Parathyroid adenoma (tissue), 2 donors: ENCODE measurements at regions not wholly inside any gene's neighbourhood (a gene's known extent, or its start where the extent isn't known, plus 50 kb on each side); places are given as distances from the start of the nearest gene placed in this dataset.

Experiments
- H2AFZ ChIP-seq: fragments of 300-600 bp; sonication (generic); one replicate; pipeline ENCODE4 v1.7.0; 2017; ENCODE audit warnings: antibody characterized with exemption, mild to moderate bottlenecking
- H3K27ac ChIP-seq: fragments of 300-600 bp; sonication (generic); one replicate; pipeline ENCODE4 v1.7.0; 2017
- H3K27me3 ChIP-seq: fragments of 300-600 bp; sonication (generic); one replicate; pipeline ENCODE4 v1.7.0; 2017; ENCODE audit warnings: low read length; ENCODE audit not compliant: control insufficient read depth, insufficient read depth
- H3K36me3 ChIP-seq: fragments of 300-600 bp; sonication (generic); one replicate; pipeline ENCODE4 v1.7.0; 2017; ENCODE audit warnings: low read length; ENCODE audit not compliant: control insufficient read depth, insufficient read depth
- H3K4me1 ChIP-seq: fragments of 300-600 bp; sonication (generic); one replicate; pipeline ENCODE4 v1.7.0; 2017; ENCODE audit warnings: control low read depth
- H3K4me2 ChIP-seq: fragments of 300-600 bp; sonication (generic); one replicate; pipeline ENCODE4 v1.7.0; 2017; ENCODE audit warnings: low read length
- H3K4me3 ChIP-seq: fragments of 300-600 bp; sonication (generic); one replicate; pipeline ENCODE4 v1.7.0; 2017; ENCODE audit warnings: low read depth, low read length
- H3K79me2 ChIP-seq: fragments of 300-600 bp; sonication (generic); one replicate; pipeline ENCODE4 v1.7.0; 2017; ENCODE audit warnings: control low read depth
- H3K9ac ChIP-seq: fragments of 300-600 bp; sonication (generic); one replicate; pipeline ENCODE4 v1.7.0; 2017; ENCODE audit warnings: mild to moderate bottlenecking
- H3K9me3 ChIP-seq: fragments of 300-600 bp; sonication (generic); one replicate; pipeline ENCODE4 v1.7.0; 2017; ENCODE audit warnings: low read length; ENCODE audit not compliant: control insufficient read depth
- CTCF ChIP-seq: fragments of 300-600 bp; sonication (generic); IDR thresholded peaks from one replicate; pipeline ENCODE4 v1.7.0; 2017; ENCODE audit warnings: antibody characterized with exemption, mild to moderate bottlenecking
- donor health status: primary hyperparathyroidism.

- H3K9me3 ChIP-seq, result no peaks in the 10 kb centered on the region
- TF ChIP-seq CTCF, result no peak
- H3K27me3 ChIP-seq, result no peaks in the 10 kb centered on the region
- H3K27ac ChIP-seq, result no peak overlapping the region
- H3K9ac ChIP-seq, result no peak overlapping the region
- no peaks in the 10 kb centered on the region for H3K4me1 ChIP-seq
- H3K4me3 ChIP-seq, result no peak overlapping the region
- H3K79me2 ChIP-seq, result no peaks in the 10 kb centered on the region
- no peak overlapping the region for H3K4me2 ChIP-seq
- no peak overlapping the region for H2AFZ ChIP-seq
- no peaks in the 10 kb centered on the region for H3K36me3 ChIP-seq
Observed at GRCh38 chr7:18426564-18427226, 68.9 kb upstream of the HDAC9 start.

- Histone ChIP-seq H2AFZ (no peak overlapping the region), H3K36me3 (no peaks in the 10 kb centered on the region), H3K27me3 (no peaks in the 10 kb centered on the region), H3K4me1 (no peaks in the 10 kb centered on the region), H3K79me2 (no peaks in the 10 kb centered on the region), H3K27ac (no peak overlapping the region), H3K9ac (no peak overlapping the region), H3K9me3 (no peaks in the 10 kb centered on the region), H3K4me3 (no peak overlapping the region), H3K4me2 (no peak overlapping the region)
- no peak for TF ChIP-seq CTCF
Observed at GRCh38 chr7:18429547-18429946, 66.0 kb upstream of the HDAC9 start.

GRCh38 chr7:18430810-18431209 is 64.7 kb upstream of the HDAC9 start:
- H3K4me1 ChIP-seq, result no peaks in the 10 kb centered on the region

GRCh38 chr7:18434171-18434570 is 61.4 kb upstream of the HDAC9 start:
- H3K27me3 ChIP-seq, result no peaks in the 10 kb centered on the region
- H3K4me3 ChIP-seq, result no peak overlapping the region
- no peak for TF ChIP-seq CTCF
- no peak overlapping the region for H2AFZ ChIP-seq
- no peaks in the 10 kb centered on the region for H3K4me1 ChIP-seq
- no peaks in the 10 kb centered on the region for H3K36me3 ChIP-seq
- H3K4me2 ChIP-seq, result no peak overlapping the region
- no peaks in the 10 kb centered on the region for H3K79me2 ChIP-seq
- H3K9ac ChIP-seq, result no peak overlapping the region
- no peaks in the 10 kb centered on the region for H3K9me3 ChIP-seq
- H3K27ac ChIP-seq, result no peak overlapping the region

More at GRCh38 chr7:18430810-18431209, 64.7 kb upstream of the HDAC9 start:
- H3K79me2 ChIP-seq, result no peaks in the 10 kb centered on the region
- H3K4me3 ChIP-seq, result no peak overlapping the region
- H3K27me3 ChIP-seq, result no peaks in the 10 kb centered on the region
- no peak overlapping the region for H3K4me2 ChIP-seq
- H3K9ac ChIP-seq, result no peak overlapping the region
- no peaks in the 10 kb centered on the region for H3K9me3 ChIP-seq
- H3K36me3 ChIP-seq, result no peaks in the 10 kb centered on the region
- H3K27ac ChIP-seq, result no peak overlapping the region
- no peak overlapping the region for H2AFZ ChIP-seq
- no peak for TF ChIP-seq CTCF

GRCh38 chr7:18437101-18437500 is 58.4 kb upstream of the HDAC9 start:
- no peaks in the 10 kb centered on the region for H3K36me3 ChIP-seq

More at GRCh38 chr7:18437101-18437500, 58.4 kb upstream of the HDAC9 start:
- TF ChIP-seq CTCF, result no peak
- no peak overlapping the region for H3K27ac ChIP-seq
- H3K4me3 ChIP-seq, result no peak overlapping the region
- no peaks in the 10 kb centered on the region for H3K4me1 ChIP-seq
- H3K27me3 ChIP-seq, result no peaks in the 10 kb centered on the region
- H3K4me2 ChIP-seq, result no peak overlapping the region
- H3K9me3 ChIP-seq, result no peaks in the 10 kb centered on the region
- no peak overlapping the region for H2AFZ ChIP-seq
- no peak overlapping the region for H3K9ac ChIP-seq
- no peaks in the 10 kb centered on the region for H3K79me2 ChIP-seq
